ENCODE measurements at regions not wholly inside any gene's neighbourhood (a gene's known extent, or its start where the extent isn't known, plus 50 kb on each side); places are given as distances from the start of the nearest gene placed in this dataset.
A peak's percentile ranks its signal among the peaks of the same experiment; 100 is the strongest.
"Not testable (repeated sequence)": the region's sequence is repeated elsewhere in the genome, so short reads cannot be mapped to it uniquely, and the experiment has no call there.

DNA sequence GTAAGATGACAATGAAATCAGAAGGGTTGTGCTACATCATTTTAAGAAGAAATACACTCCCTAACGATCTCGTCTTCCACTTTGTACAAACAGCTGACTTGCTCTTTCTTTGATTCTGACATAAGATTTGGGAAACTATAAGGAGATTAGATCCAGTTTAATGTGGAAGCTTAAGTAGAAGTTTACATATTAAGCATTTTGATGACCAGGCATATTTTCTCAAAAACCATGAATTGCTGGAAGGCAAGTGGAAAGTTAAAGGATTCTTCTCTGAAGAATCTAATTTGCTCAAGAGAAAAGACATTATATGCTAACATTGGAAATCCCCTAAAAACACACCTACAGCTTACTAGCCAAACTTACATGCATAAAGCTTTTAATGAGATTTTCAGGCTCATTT lies 531.9 kb upstream of the PTPRD start:
- no peak for DNase-seq (ENCODE audit: low read depth)

DNA sequence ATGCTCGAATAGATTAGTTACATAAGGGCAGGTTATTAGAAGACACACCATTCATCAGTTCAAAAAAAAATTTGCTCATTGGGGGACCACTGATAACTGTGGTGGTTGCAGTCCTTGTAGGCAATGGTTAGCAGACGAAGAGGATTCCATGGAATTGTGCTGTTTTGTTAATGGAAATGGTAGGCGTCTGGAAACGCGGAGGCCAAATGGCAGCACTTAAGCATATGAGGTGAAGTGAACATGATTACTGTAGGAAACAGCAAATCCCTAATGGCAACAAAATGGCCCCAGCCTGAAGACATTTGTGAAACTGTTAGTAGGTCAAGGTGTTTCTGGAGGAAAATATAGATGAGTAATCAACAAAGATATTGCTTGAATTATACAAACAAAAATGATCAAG lies 535.4 kb upstream of the PTPRD start:
- DNase-seq (ENCODE audit: low read depth) = no peak

DNA sequence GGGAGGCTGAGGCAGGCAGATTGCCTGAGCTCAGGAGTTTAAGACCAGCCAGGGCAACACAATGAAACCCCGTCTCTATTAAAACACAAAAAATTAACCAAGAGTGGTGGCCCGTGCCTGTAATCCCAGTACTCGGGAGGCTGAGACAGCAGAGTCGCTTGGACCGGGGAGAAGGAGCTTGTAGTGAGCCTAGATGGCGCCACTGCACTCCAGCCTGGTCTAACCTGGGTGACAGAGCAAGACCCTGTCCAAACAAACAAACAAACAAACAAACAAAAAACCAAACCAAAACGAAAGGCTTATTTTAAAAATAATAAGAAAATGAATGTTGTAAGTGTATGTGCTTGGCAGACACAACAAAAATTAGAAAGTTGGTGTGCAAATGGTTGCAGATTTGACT lies 536.3 kb upstream of the PTPRD start:
- DNase-seq (ENCODE audit: low read depth) = no peak

DNA sequence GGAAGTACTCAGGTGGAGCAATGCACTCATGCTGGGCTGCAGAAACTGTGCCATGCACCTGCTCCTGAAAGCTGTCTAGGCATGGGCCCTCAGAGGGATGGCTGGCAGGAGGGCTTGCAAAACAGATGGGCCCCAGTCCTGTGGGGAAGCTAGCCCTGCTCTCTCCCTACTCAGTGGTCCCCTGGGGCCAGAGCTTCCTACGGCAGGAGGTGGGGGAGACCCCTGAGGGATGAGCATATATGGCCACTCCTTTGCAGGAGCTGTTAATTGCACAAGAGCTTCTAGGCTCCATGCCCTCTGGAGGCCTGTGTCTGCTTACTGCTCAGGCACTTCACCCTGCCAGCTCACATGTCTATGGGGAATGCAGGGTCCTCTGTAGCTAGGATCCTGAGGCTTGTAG lies 545.3 kb upstream of the PTPRD start:
- DNase-seq (ENCODE audit: low read depth) = peak; percentile 59

DNA sequence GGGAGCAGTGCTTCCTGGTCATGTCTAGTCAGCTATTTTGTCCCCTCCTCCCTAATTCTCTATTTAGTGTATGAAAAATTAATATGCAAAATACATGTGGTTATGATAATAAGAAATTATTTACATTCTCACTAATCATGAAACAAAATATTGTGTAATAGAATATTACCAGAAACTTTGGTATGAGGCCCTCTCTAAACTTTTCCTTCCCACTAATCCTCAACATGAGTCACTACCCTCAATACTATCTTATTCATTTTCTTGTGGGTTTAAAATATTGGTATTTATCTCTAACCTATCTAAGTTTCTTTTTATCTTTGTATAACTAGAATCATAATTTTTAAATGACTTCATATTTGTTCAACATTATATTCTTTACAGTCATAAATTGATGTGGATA lies 545.9 kb upstream of the PTPRD start:
- peak; percentile 90 for DNase-seq (ENCODE audit: low read depth)

DNA sequence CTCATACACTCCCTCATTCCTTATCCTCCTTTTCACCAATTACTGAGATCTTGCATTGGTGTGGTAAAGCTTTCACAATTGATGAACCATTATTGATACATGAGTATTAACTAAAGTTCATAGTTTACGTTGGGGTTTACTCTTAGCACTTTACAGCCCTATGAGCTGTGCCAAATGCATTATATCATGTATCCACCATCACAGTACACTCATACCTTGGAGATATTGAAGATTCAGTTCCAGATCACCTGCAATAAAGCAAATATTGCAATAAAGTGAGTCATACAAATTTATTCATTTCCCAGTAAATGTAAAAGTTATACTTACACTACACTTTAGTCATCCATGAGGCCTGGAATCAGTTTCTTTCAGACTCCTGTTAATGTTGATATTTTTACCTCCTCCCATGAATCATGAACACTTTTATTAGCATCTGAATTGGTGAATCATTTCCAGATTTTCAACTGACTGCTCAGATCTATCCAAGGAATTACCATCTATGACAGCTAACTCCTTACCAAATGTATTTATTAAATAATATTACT lies 546.6 kb upstream of the PTPRD start:
- DNase-seq (ENCODE audit: low read depth) = peak; percentile 61

DNA sequence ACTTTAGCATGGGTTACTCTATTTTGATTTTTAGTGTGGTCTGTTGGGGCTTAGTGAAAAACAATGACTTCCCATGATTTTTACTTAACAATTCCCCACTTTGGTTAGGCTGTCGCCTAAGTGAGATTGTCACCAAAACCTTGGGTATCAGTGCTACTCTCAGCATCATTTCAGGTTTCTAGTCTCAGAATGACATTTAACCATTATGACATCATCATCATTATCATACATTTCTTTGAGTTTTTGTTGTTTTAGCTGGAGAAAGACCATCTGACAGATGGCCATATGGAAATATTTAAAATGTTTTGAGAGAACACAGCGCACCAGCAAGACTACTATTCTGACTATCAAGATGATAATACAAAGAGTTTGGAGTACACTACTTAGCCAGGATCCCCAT lies 551.0 kb upstream of the PTPRD start:
- no peak for DNase-seq (ENCODE audit: low read depth)

DNA sequence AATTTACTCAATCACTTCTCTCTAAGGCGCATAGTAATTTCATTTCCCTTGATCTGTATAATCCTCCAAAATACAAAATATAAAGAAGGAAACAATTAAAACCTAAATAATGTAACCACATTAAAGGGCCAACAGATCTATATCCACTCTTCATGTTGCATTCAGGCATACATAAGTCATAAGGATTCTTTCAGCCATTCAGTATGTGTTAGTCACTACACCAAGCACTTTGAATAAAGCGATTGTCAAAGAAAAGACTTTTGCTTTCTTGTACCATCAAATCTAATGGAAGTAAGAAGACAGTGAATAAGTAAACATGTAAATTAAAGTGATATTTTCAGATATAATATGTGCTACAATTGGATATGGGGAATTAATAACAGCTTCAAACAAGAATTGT lies 569.2 kb upstream of the PTPRD start:
- DNase-seq (ENCODE audit: low read depth) = peak; percentile 2

DNA sequence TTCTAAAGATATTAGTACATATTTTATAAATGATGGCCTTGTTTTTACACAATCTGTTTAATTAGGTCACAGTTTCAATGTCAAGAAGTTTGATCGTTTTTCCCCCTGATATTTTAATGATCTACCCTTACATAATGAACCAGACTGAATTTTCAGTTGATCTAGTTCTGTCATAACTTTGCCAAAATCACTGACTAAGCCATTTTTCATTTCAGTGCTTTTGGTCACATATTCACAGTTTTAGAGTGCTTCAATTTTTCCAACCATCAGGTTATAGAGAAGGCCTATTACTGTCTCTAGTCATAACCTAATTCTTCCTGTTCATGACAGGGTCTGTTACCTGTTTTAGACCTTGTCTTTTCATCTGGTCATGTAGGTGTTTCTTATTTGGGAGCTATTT lies 577.9 kb upstream of the PTPRD start:
- no peak for DNase-seq (ENCODE audit: low read depth)

DNA sequence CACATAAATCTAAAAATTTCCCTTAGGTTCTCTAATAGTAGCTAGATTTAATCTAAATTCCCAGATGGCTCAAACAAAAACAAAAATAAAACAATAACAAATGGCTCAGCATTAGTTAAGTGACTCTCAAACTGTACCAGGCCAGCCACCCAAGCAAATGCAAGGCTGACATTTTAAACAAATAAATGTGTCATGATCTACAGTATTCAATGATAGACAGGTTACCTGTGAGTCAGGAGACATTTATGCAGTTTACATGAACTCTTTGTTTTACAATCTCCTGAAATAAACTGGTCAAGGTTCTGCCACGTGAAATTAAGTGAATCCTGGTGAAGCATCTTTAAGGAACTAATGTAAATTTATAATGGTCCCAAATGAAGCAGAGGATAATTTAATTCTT lies 580.2 kb upstream of the PTPRD start:
- no peak for DNase-seq (ENCODE audit: low read depth)

DNA sequence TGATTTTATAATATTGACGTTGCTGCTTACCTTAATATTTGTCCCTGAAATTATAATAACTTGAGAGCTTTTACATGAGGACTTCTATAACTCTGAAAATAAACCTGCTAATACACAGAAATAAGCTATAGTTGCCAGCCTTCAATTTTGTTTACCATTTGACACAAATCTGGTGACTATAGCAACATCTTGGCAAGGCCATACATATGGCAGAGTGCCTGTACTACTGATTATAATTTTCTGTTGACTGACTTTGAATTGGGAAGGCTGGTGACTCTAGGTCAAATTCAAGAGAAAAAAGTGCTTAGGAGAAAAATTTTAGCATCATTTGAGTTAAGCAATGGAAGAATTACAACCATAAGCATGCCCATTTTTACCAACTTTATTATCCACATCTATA lies 581.4 kb upstream of the PTPRD start:
- DNase-seq (ENCODE audit: low read depth) = no peak

DNA sequence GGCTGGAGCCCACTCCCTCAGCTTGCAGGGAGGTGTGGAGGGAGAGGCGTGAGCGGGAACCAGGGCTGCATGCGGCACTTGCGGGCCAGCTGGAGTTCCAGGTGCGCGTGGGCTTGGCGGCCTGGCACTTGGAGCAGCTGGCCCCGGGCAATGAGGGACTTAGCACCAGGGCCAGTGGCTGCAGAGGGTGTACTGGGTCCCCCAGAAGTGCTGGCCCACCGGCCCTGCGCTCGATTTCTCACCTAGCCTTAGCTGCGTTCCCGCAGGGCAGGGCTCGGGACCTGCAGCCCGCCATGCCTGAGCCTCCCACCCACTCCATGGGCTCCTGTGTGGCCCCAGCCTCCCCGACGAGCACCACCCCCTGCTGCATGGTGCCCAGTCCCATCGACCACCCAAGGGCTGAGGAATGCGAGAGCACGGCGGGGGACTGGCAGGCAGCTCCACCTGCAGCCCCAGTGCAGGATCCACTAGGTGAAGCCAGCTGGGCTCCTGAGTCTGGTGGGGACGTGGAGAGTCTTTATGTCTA lies 584.1 kb upstream of the PTPRD start:
- not testable (repeated sequence) for DNase-seq (ENCODE audit: low read depth)

DNA sequence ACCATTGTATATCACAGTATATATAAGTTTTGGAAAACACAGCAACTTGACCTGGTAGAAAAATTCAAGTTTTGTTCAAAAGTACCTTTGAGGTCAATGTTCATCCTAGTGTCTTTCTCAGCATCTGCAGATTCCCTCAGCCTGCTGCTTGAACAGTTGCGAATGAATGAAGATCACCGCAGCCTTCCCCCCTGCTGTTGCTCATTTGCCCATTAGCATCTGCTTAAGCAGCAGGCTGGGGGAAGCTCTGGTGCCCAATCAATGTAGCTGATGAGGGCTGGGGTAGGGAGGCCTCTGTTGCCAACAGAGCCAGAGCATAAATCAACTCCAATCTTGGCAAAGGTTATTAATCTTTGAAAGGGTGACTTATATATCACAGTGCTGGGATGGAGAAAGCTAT lies 586.5 kb upstream of the PTPRD start:
- DNase-seq (ENCODE audit: low read depth) = no peak

DNA sequence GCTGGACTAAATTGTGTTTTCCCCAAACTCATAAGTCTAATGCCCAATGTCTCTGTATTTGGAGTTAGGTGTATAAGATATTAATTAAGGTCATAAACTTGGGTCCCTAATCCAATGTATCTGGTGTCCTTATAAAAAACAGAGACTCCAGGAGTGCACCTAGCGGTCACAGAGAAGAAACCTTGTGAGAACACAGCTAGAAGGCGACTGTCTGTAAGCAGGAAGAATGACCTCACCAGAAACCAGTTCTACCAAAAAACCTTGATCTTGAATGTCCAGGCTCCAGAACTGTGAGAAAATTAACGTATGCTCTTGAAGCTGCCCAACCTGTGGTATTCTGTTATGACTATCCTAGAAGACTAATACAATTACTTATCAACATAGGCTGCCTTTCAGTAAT lies 591.7 kb upstream of the PTPRD start:
- no peak for DNase-seq (ENCODE audit: low read depth)

DNA sequence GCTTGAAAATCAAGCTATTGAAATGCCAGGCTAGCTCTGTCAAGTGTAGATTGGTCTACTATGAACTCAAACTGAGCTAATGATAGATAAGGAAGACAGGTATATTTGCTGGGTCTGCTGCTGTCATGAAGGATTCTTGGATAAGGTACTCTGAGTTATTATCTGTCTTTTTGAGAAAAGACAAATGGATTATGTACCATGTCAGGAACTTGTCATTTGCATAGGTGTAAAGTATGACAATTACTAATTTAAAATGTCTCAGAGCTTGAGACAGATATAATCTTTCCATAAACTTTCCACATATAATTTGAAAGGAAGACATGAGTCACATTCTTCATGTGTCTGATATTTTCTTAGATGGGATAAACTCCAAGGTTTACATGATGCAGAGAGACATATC lies 594.1 kb upstream of the PTPRD start:
- no peak for DNase-seq (ENCODE audit: low read depth)

DNA sequence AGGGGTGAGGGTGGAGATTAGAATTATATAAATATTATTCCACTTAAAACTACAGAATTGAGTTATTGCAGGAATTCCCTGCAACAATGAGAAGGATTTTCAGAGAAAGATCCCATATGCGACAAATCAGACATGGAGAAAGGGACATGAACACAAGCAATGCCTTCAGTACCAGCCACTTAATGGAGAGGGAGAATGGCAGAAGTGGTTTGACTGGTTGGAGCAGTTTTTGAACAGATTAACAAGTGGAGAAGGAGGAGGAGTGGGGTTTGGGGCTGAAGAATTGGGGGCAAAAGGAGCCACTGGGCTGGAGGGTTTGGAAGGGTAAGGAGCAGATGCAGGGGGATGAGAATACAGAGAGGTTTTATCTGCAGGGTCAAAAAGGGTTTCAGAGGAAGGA lies 620.9 kb upstream of the PTPRD start:
- DNase-seq (ENCODE audit: low read depth) = no peak

DNA sequence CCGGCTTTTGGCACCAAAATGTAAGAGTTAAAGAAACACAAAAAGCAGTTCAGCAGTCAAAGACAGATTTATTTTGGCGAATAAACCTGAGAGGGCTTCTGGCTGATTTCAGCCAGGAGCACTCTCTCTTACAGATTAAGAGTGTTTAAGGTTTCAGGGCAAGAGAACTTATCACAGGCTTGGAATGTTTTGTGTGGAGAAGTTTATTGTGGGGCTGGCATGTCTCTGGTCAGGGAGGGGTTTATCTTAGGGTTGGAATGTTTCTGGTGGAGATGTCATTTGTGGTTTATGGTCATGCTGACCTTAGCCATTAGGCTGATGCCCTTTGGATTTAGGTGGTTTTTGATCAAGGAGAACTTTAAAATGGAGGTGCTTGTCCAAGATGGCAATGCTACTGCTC lies 622.3 kb upstream of the PTPRD start:
- DNase-seq (ENCODE audit: low read depth) = peak; percentile 73

DNA sequence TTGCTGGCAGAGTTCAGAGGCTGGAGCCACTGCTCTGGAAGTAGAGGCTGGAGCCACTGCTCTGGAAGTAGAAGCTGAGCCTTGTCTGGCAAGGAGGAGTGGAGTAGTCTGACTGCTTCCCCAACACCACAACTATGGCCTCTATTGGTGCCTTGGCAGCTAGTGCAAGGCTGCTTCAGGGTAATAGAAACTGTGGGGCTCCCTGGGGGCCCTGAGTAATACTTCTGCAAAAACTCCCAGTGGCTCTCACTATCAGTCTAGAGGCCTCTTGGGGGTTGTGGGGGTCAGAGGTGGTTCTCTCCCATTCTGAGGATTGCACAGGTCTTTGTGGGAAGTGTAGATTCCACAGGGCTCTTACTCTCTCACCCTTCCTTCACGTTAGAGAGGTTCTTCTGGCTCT lies 629.0 kb upstream of the PTPRD start:
- no peak for DNase-seq (ENCODE audit: low read depth)

DNA sequence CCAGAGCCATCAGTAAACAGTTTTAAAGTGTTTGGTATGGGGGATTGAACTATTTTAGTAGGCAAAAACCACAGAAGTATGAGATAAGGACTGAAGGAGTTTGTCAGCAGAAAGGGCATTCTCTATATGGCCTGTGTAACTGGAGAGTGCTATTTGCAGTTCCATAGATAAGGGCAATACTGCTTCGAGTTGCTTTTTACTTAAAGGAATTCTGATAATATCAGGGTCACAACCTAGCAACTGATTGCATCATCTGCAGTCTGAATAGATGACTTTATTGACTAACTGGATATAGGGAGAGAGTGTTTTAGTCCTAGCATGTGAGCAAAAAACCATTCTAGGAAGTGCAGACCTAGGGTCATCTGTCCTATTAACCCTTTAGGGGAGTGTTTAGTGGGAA lies 645.2 kb upstream of the PTPRD start:
- DNase-seq (ENCODE audit: low read depth) = peak; percentile 25

DNA sequence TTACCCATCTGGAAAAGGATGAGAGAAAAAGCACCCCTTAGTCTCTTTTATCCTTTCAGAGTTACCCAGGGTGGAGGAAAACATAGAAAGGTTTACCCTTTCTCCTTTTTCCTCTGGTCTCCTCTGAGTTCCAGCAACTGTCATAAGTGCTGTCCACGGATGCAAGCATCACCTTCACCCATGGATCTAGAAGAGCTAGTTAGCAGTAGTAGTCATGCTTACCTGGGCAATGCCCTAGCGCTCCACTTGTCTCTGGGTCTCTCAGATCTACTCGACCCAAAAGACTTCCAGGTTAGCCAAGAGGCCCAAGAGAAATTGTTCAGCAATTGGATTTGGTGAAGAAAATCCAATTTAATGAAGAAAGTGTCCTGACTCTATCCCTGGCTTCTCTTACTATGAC lies 656.2 kb upstream of the PTPRD start:
- peak; percentile 53 for DNase-seq (ENCODE audit: low read depth)

DNA sequence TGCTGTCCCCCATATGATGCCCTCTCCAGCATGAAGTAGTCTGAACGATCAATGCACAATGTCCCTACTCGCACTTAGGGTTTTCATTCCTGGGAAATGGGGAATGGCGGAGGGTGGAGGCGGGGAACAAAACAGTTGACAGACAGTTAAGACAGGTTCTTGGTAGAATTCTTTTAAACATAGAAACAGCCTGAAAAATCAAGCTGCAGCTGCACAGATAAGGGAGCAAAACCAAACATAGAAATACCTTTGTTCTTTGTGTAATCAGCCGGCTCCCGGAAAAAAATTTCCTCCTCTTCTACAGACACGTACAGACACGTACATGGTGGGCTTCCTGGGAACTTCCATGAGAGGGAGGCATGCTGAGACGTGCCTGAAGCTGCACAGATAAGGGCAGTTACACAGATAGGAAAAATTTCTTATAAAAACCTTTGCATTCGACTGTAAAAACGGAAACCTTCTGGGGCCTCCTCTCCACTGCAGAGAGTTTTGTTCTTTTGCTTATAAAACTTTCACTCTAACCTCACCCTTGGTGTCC lies 662.4 kb upstream of the PTPRD start:
- no peak for DNase-seq (ENCODE audit: low read depth)

DNA sequence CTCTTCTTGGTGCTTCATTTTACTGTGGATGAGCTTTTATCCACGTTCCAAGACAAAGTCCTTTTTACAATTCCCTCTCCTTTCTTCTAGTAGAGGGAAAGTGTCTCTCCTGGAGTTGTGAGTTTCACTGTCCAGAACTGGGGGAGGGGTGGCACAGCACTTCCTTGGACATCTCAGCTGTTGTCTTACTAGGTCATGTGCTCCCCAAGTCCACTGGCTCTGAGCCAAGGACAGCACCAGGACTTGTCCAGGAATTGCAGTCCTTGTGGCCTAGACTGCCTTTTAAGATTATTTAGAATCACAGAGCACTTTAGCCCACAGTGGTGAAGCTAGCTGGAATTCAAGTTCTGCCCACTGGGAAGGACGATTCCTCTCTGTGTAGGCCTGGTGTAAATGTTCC lies 700.2 kb upstream of the PTPRD start:
- peak; percentile 46 for DNase-seq (ENCODE audit: low read depth)

DNA sequence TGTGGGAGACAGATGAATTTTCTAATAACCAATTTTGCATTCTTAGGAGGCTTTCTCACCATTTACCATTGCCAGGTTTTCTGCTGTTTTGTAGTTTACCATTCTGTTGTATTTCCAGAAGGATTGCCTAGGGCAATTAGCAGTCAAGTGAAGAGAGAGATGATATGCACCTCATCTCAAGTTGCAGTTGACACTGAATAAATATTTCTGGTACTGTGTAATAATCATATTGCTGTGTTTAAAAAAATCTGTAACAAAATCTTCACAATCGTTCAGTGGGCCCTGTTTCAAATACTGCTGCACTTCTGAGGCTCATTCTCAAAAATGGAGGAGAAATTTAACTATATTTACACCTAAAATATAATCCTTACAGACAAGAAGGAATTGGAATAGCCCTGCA lies 706.1 kb upstream of the PTPRD start:
- no peak for DNase-seq (ENCODE audit: low read depth)

DNA sequence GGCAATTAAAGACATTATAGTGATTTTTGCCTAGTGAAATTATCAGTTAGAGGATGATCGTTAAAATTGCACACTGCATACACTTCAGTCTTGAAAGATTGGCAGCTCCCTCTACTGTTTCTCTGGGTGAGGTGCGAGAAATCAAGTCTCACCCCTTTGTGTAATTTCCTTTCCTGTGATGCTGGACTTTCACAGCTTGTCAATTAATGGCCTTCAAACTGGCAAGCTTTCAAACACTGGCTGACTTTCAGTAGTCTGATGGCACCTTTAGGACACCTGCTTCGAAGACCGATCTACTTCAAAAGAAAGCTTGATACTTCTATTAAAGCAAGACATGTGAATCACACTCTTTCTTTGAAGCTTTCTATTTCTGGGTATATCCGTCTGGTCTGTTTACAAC lies 706.7 kb upstream of the PTPRD start:
- peak; percentile 45 for DNase-seq (ENCODE audit: low read depth)

DNA sequence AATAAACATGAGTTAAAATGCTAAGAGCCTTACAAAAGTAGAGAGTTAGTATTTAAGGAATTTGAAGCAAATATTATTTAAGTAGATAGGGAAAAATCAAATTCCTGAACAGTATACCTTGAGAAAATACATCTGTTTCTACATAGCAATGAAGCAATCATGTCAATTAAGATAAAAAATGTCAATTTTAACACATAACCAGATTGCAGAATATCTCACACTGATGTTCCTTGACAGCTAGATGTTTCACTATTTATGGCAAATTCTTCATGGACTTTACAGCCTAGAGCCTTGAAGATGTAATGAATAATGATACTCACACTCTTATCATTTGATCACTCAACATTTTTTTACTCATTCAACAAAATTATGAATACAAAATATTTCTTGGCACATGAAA lies 708.2 kb upstream of the PTPRD start:
- DNase-seq (ENCODE audit: low read depth) = no peak
